HepG2 (cell line): ENCODE measurements at regions not wholly inside any gene's neighbourhood (a gene's known extent, or its start where the extent isn't known, plus 50 kb on each side); places are given as distances from the start of the nearest gene placed in this dataset.

Source experiments
- AHDC1 ChIP-seq: sonication (generic); formaldehyde crosslinking; IDR thresholded peaks from 2 replicates; pipeline ENCODE4 v1.5.1; 2020; ENCODE audit warnings: mild to moderate bottlenecking, missing genetic modification reagents, borderline replicate concordance
- ATF7 ChIP-seq, 2 experiments: fragments of 450-650 bp in 1 of 2; sonication (generic) in 1 of 2; formaldehyde crosslinking in 1 of 2; IDR thresholded peaks; 2 replicates each; pipeline versions ENCODE4 v1.4.0 to v1.6.1; 2016 to 2020; ENCODE audit warnings: antibody characterized with exemption in 1 of 2, mild to moderate bottlenecking in 1 of 2, missing genetic modification reagents in 1 of 2
- ELF1 ChIP-seq: sonication (generic); formaldehyde crosslinking; IDR thresholded peaks from 2 replicates; pipeline ENCODE4 v1.4.0; 2020; ENCODE audit warnings: missing genetic modification reagents
- FOXP1 ChIP-seq, 2 experiments: fragments of 450-650 bp in 1 of 2; IDR thresholded peaks; 2 replicates each; pipeline ENCODE4 v1.6.1; 2017 to 2018; ENCODE audit warnings: antibody characterized with exemption in 1 of 2
- KLF16 ChIP-seq, 2 experiments: sonication (generic) in 1 of 2; formaldehyde crosslinking in 1 of 2; IDR thresholded peaks; 2 replicates each; pipeline versions ENCODE4 v1.6.1 to v1.8.0; 2016 to 2023; ENCODE audit warnings: missing genetic modification reagents in 2 of 2, missing compliant biosample characterization in 1 of 2
- MED8 ChIP-seq: sonication (generic); formaldehyde crosslinking; IDR thresholded peaks from 2 replicates; pipeline ENCODE4 v1.8.1; 2023; ENCODE audit warnings: mild to moderate bottlenecking, missing genetic modification reagents; ENCODE audit not compliant: insufficient replicate concordance
- MLLT10 ChIP-seq: sonication (generic); formaldehyde crosslinking; IDR thresholded peaks from 2 replicates; pipeline ENCODE4 v1.4.0; 2020; ENCODE audit warnings: missing genetic modification reagents
- PRDM15 ChIP-seq: sonication (generic); formaldehyde crosslinking; IDR thresholded peaks from 2 replicates; pipeline ENCODE4 v1.4.0; 2020; ENCODE audit warnings: missing genetic modification reagents
- TBP ChIP-seq: sonication (generic); formaldehyde crosslinking; IDR thresholded peaks from 2 replicates; pipeline ENCODE4 v1.5.0; 2020; ENCODE audit warnings: missing genetic modification reagents
- ZBED4 ChIP-seq: sonication (generic); formaldehyde crosslinking; IDR thresholded peaks from 2 replicates; pipeline ENCODE4 v1.4.0; 2020; ENCODE audit warnings: missing genetic modification reagents, borderline replicate concordance
- ZNF3 ChIP-seq: IDR thresholded peaks from 2 replicates; pipeline ENCODE4 v1.7.0; 2017; ENCODE audit warnings: inconsistent platforms
- ZNF317 ChIP-seq: sonication (generic); formaldehyde crosslinking; IDR thresholded peaks from 2 replicates; pipeline ENCODE4 v1.5.0; 2020; ENCODE audit warnings: mild to moderate bottlenecking, missing genetic modification reagents
- ZNF335 ChIP-seq: sonication (generic); formaldehyde crosslinking; IDR thresholded peaks from 2 replicates; pipeline ENCODE4 v1.4.0; 2020; ENCODE audit warnings: missing genetic modification reagents
- ZNF33A ChIP-seq: sonication (generic); formaldehyde crosslinking; IDR thresholded peaks from 2 replicates; pipeline ENCODE4 v1.5.1; 2020; ENCODE audit warnings: missing genetic modification reagents, mild to moderate bottlenecking, moderate library complexity, borderline replicate concordance
- ZNF496 ChIP-seq: sonication (generic); formaldehyde crosslinking; IDR thresholded peaks from 2 replicates; pipeline ENCODE4 v1.8.1; 2023; ENCODE audit warnings: mild to moderate bottlenecking, moderate library complexity, missing genetic modification reagents; ENCODE audit not compliant: insufficient replicate concordance

- no peak for TF ChIP-seq FOXP1 (IDR thresholded peaks at IDR 0.05)
- peak; percentile 89 for TF ChIP-seq FOXP1 (CRISPR knock-in tag; IDR thresholded peaks at IDR 0.05)
- peak; percentile 43; the same call in 1 of the 2 replicates for TF ChIP-seq ZBED4 (CRISPR knock-in tag)
- peak; percentile 93 for TF ChIP-seq ATF7 (IDR thresholded peaks at IDR 0.05)
- TF ChIP-seq ATF7 (CRISPR knock-in tag; IDR thresholded peaks at IDR 0.05): peak; percentile 29; the same call in 1 of the 2 replicates
- TF ChIP-seq PRDM15 (CRISPR knock-in tag): no peak
- no peak for TF ChIP-seq MLLT10 (CRISPR knock-in tag)
- peak in 1 of 2 experiments; percentile 68; a peak in 1 of 4 replicates for TF ChIP-seq KLF16 (CRISPR knock-in tag; IDR thresholded peaks at IDR 0.05)
- TF ChIP-seq MED8 (CRISPR knock-in tag): no peak
- TF ChIP-seq ZNF317 (CRISPR knock-in tag): no peak
- peak; percentile 89; the same call in 1 of the 2 replicates for TF ChIP-seq AHDC1 (CRISPR knock-in tag)
- no peak for TF ChIP-seq ZNF33A (CRISPR knock-in tag)
- no peak for TF ChIP-seq ELF1
- TF ChIP-seq TBP (CRISPR knock-in tag): no peak
- peak; percentile 53; the same call in 1 of the 2 replicates for TF ChIP-seq ZNF335 (CRISPR knock-in tag)
- TF ChIP-seq ZNF496 (CRISPR knock-in tag): no peak
- TF ChIP-seq ZNF3: no peak; the same call in 1 of the 2 replicates
These were observed 57.9 kb upstream of the SLC38A2 start (continued) for GRCh38 chr12:46430340-46430948.
